Endothelial cell of umbilical vein (primary cell): ENCODE measurements at regions not wholly inside any gene's neighbourhood (a gene's known extent, or its start where the extent isn't known, plus 50 kb on each side); places are given as distances from the start of the nearest gene placed in this dataset.

ENCODE experiments used
- BruUV-seq: library from RNA; stranded (reverse); fragments of 400-500 nt; replicated peaks from 2 replicates; lab custom pipeline; 2021; lab: Mats Ljungman, UMichigan
- CTCF ChIA-PET: fragments of 300-600, 350-600 bp; sonication (Branson Sonifier 250); formaldehyde crosslinking; loops from one replicate; lab custom pipeline; 2021; ENCODE audit warnings: antibody characterized with exemption, inconsistent platforms; lab: Charles Lee
- POLR2A ChIA-PET: fragments of 300-600, 350-600 bp; sonication (Branson Sonifier 250); formaldehyde crosslinking; loops from one replicate; lab custom pipeline; 2021; ENCODE audit warnings: antibody characterized with exemption, inconsistent platforms; lab: Charles Lee
- DNase-seq: peaks from one replicate; pipeline ENCODE4 v3.0.0-alpha.2; 2011; ENCODE audit warnings: low read depth, low spot score
- FAIRE-seq: peaks from 2 replicates; lab custom pipeline; 2011; peaks lifted over from hg19 to GRCh38; lab: Jason Lieb, UNC
- H2AFZ ChIP-seq: 2 replicates; pipeline ENCODE4 v1.6.0; 2012; ENCODE audit warnings: low read depth, low read length, control low read depth, inconsistent platforms
- H3K27ac ChIP-seq: 2 replicates; pipeline ENCODE4 v1.5.1; 2011; ENCODE audit warnings: low read depth, mild to moderate bottlenecking, control low read depth, low read length, moderate library complexity; ENCODE audit not compliant: insufficient read depth
- H3K27me3 ChIP-seq, 2 experiments: 2 replicates each; pipeline versions ENCODE4 v1.6.0 to v1.6.1; 2011; ENCODE audit warnings: low read length in 2 of 2, mixed read lengths in 1 of 2; ENCODE audit not compliant: control insufficient read depth in 2 of 2, insufficient read depth in 2 of 2
- H3K36me3 ChIP-seq, 2 experiments: 2 replicates in 1 of 2; 3 replicates in 1 of 2; pipeline ENCODE4 v1.5.1; 2011; ENCODE audit warnings: low read length in 2 of 2, mild to moderate bottlenecking in 1 of 2, moderate library complexity in 1 of 2; ENCODE audit not compliant: control insufficient read depth in 2 of 2, insufficient read depth in 2 of 2; ENCODE audit errors: extremely low read depth in 1 of 2
- H3K4me1 ChIP-seq: 3 replicates; pipeline ENCODE4 v1.5.1; 2011; ENCODE audit warnings: mild to moderate bottlenecking, low read length; ENCODE audit not compliant: control insufficient read depth, insufficient read depth; ENCODE audit errors: extremely low read depth
- H3K4me2 ChIP-seq: 2 replicates; pipeline ENCODE4 v1.6.1; 2011; ENCODE audit warnings: low read length, control low read depth, mixed read lengths; ENCODE audit not compliant: insufficient read depth
- H3K4me3 ChIP-seq, 3 experiments: fragments of 200-600 bp in 1 of 3; sonication (generic), shearing (Covaris generic) in 1 of 3; replicated peaks in 1 of 3; 2 replicates each; pipeline ENCODE4 v1.5.1; 2011 to 2016; ENCODE audit warnings: control low read depth in 3 of 3, low read length in 3 of 3, mild to moderate bottlenecking in 2 of 3, inconsistent platforms in 1 of 3, low read depth in 1 of 3, moderate library complexity in 1 of 3; ENCODE audit not compliant: insufficient read depth in 1 of 3
- H3K79me2 ChIP-seq: 2 replicates; pipeline ENCODE4 v1.6.0; 2012; ENCODE audit warnings: low read length, inconsistent platforms; ENCODE audit not compliant: control insufficient read depth, insufficient read depth
- H3K9ac ChIP-seq: replicated peaks from 2 replicates; pipeline ENCODE3; 2011; ENCODE audit warnings: low read length, control low read depth; ENCODE audit not compliant: insufficient read depth; ENCODE audit errors: extremely low read depth
- H3K9me1 ChIP-seq: replicated peaks from 3 replicates; pipeline ENCODE4 v1.6.0; 2011; ENCODE audit warnings: mild to moderate bottlenecking, low read length; ENCODE audit not compliant: control insufficient read depth, insufficient read depth; ENCODE audit errors: extremely low read depth
- H3K9me3 ChIP-seq: replicated peaks from 2 replicates; pipeline ENCODE4 v1.5.1; 2012; ENCODE audit warnings: low read length, inconsistent platforms; ENCODE audit not compliant: control insufficient read depth, insufficient read depth
- H4K20me1 ChIP-seq: replicated peaks from 2 replicates; pipeline ENCODE3; 2011; ENCODE audit warnings: mild to moderate bottlenecking, low read length; ENCODE audit not compliant: control insufficient read depth, insufficient read depth; ENCODE audit errors: extremely low read depth
- CTCF ChIP-seq, 2 donors: IDR thresholded peaks; 1 replicate in 1 of 2; 2 replicates in 1 of 2; pipeline ENCODE4 v1.5.1; 2011; ENCODE audit warnings: low read length in 2 of 2, mild to moderate bottlenecking in 2 of 2, moderate library complexity in 2 of 2, control low read depth in 1 of 2, inconsistent platforms in 1 of 2, low read depth in 1 of 2; ENCODE audit not compliant: insufficient read depth in 1 of 2; ENCODE audit errors: extremely low read depth in 1 of 2
- EZH2 ChIP-seq: IDR thresholded peaks from 2 replicates; pipeline ENCODE4 v1.6.1; 2012; ENCODE audit warnings: borderline replicate concordance, low read depth, mild to moderate bottlenecking, moderate library complexity, low read length, inconsistent platforms; ENCODE audit not compliant: severe bottlenecking
- FOS ChIP-seq: IDR thresholded peaks from 2 replicates; pipeline ENCODE4 v1.6.1; 2011; ENCODE audit warnings: mild to moderate bottlenecking, low read length, moderate library complexity, borderline replicate concordance; ENCODE audit not compliant: insufficient read depth
- GATA2 ChIP-seq: IDR thresholded peaks from 2 replicates; pipeline ENCODE4 v1.7.0; 2011; ENCODE audit warnings: low read depth, mild to moderate bottlenecking, moderate library complexity, mixed read lengths, low read length; ENCODE audit not compliant: insufficient read length, insufficient read depth
- JUN ChIP-seq: IDR thresholded peaks from 2 replicates; pipeline ENCODE4 v1.6.1; 2011; ENCODE audit warnings: borderline replicate concordance, low read depth; ENCODE audit not compliant: insufficient read length, insufficient read depth
- MAX ChIP-seq: IDR thresholded peaks from 2 replicates; pipeline ENCODE4 v1.6.1; 2011; ENCODE audit not compliant: insufficient read depth, insufficient read length
- MYC ChIP-seq: IDR thresholded peaks from one replicate; pipeline ENCODE4 v1.6.1; 2011; ENCODE audit warnings: mild to moderate bottlenecking, low read depth, low read length
- POLR2A ChIP-seq: IDR thresholded peaks from 2 replicates; pipeline ENCODE4 v1.6.1; 2012; ENCODE audit warnings: low read depth, mild to moderate bottlenecking, control low read depth, low read length
- POLR2AphosphoS5 ChIP-seq: IDR thresholded peaks from 2 replicates; pipeline ENCODE4 v1.6.1; 2012; ENCODE audit warnings: low read depth, mild to moderate bottlenecking, control low read depth, low read length, moderate library complexity; ENCODE audit not compliant: insufficient read depth
- dilution Hi-C: fragments of 300-500 bp; cut with MboI; formaldehyde crosslinking; loops from one replicate; pipeline ENCODE4 v1.15.0; 2019; ENCODE audit warnings: low sequenced_read_pairs; ENCODE audit not compliant: extremely low pct_ligation_motif_present
- intact Hi-C: fragments of 100-400 bp; cut with micrococcal nuclease; formaldehyde crosslinking; loops from one replicate; pipeline ENCODE4 v1.10.0; 2022

- Histone ChIP-seq H3K27me3 (no peaks in the 10 kb centered on the region), H3K9me1 (no peaks in the 10 kb centered on the region), H3K79me2 (no peaks in the 10 kb centered on the region), H3K27ac (no peak overlapping the region), H3K4me3 (no peak overlapping the region), H3K4me1 (no peaks in the 10 kb centered on the region), H3K9me3 (peaks cover 5% of the 10 kb centered on the region), H3K4me2 (no peak overlapping the region), H3K9ac (no peak overlapping the region), H4K20me1 (no peaks in the 10 kb centered on the region), H2AFZ (no peak overlapping the region), H3K36me3 (no peaks in the 10 kb centered on the region)
- intact Hi-C loops (no loop called here), dilution Hi-C loops (no loop called here)
- TF ChIP-seq MYC (no peak), MAX (no peak), EZH2 (no peak), FOS (no peak), GATA2 (no peak), POLR2AphosphoS5 (no peak), JUN (no peak), CTCF (IDR thresholded peaks at IDR 0.05; ENCODE audit: extremely low read depth in 1 of 2, insufficient read depth in 1 of 2, low read depth in 1 of 2, low read length in 2 of 2) (no peak), POLR2A (no peak)
- CTCF ChIA-PET: no interaction called here
- DNase-seq: no peak
- FAIRE-seq: no peak
- POLR2A ChIA-PET: no interaction called here
- no TSS peak for BruUV-seq
These were observed 449.1 kb downstream of the GPATCH2 start for GRCh38 chr1:217181756-217182155.
